HepG2 (cell line): ENCODE measurements at regions not wholly inside any gene's neighbourhood (a gene's known extent, or its start where the extent isn't known, plus 50 kb on each side); places are given as distances from the start of the nearest gene placed in this dataset.

Source experiments
- ATAC-seq: fragments of 200-7000 bp; cut with Tn5 transposase; 3 replicates; pipeline ENCODE4 v1.9.1; 2020; ENCODE audit warnings: mild to moderate bottlenecking, moderate library complexity
- BruUV-seq: library from RNA; stranded (reverse); fragments of 400-500 nt; replicated peaks from 2 replicates; lab custom pipeline; 2021; lab: Mats Ljungman, UMichigan
- CTCF ChIA-PET: fragments of 300-600 bp; formaldehyde crosslinking; extraction: SDS; loops from one replicate; lab custom pipeline; 2021; ENCODE audit warnings: low total read pairs, inconsistent platforms, low intra/inter-chr PET ratio; lab: Yijun Ruan, JAX
- POLR2A ChIA-PET: fragments of 350-600 bp; sonication (Branson Sonifier 250); formaldehyde crosslinking; loops from one replicate; lab custom pipeline; 2020; ENCODE audit warnings: antibody characterized with exemption, inconsistent platforms; lab: Yijun Ruan, JAX
- DNase-seq: peaks from one replicate; pipeline ENCODE4 v3.0.0-alpha.2; 2015; ENCODE audit warnings: low spot score
- FAIRE-seq: peaks from 3 replicates; lab custom pipeline; 2011; peaks lifted over from hg19 to GRCh38; lab: Jason Lieb, UNC
- H2AFZ ChIP-seq: one replicate; pipeline ENCODE4 v1.6.1; 2011; ENCODE audit warnings: low read length, inconsistent platforms
- H3K27ac ChIP-seq: fragments of 300-600 bp; 3 replicates; pipeline ENCODE4 v1.8.0; 2011; ENCODE audit warnings: mixed run types, mild to moderate bottlenecking, mixed read lengths, low read length, inconsistent platforms; ENCODE audit not compliant: insufficient read depth; ENCODE audit errors: extremely low read length
- H3K27me3 ChIP-seq, 2 experiments: fragments of 200-600 bp in 1 of 2; 2 replicates in 1 of 2; 3 replicates in 1 of 2; pipeline versions ENCODE4 v1.6.0 to v1.8.0; 2011; ENCODE audit warnings: low read length in 2 of 2, mild to moderate bottlenecking in 2 of 2, moderate library complexity in 2 of 2, inconsistent platforms in 1 of 2; ENCODE audit not compliant: insufficient read depth in 2 of 2, control insufficient read depth in 1 of 2
- H3K36me3 ChIP-seq, 2 experiments: fragments of 200-600 bp in 1 of 2; replicated peaks in 1 of 2; 2 replicates in 1 of 2; 3 replicates in 1 of 2; pipeline versions ENCODE4 v1.5.1 to v1.8.0; 2011; ENCODE audit warnings: low read length in 2 of 2, inconsistent platforms in 1 of 2; ENCODE audit not compliant: insufficient read depth in 2 of 2, control insufficient read depth in 1 of 2
- H3K4me1 ChIP-seq: 2 replicates; pipeline ENCODE4 v1.5.1; 2012; ENCODE audit warnings: low read length, inconsistent platforms; ENCODE audit not compliant: insufficient read depth
- H3K4me2 ChIP-seq: 2 replicates; pipeline ENCODE4 v1.6.0; 2011; ENCODE audit warnings: low read depth, low read length, inconsistent platforms
- H3K4me3 ChIP-seq, 3 experiments: fragments of 200-600 bp in 1 of 3; sonication (generic), shearing (Covaris generic) in 1 of 3; replicated peaks in 1 of 3; 2 replicates each; pipeline ENCODE4 v1.5.1; 2011 to 2016; ENCODE audit warnings: low read length in 3 of 3, inconsistent platforms in 2 of 3, low read depth in 2 of 3, mild to moderate bottlenecking in 2 of 3, control low read depth in 1 of 3, mixed read lengths in 1 of 3; ENCODE audit not compliant: insufficient read depth in 1 of 3
- H3K79me2 ChIP-seq: one replicate; pipeline ENCODE4 v1.6.1; 2011; ENCODE audit warnings: low read length, inconsistent platforms; ENCODE audit not compliant: insufficient read depth
- H3K9ac ChIP-seq: 2 replicates; pipeline ENCODE4 v1.6.0; 2011; ENCODE audit warnings: mild to moderate bottlenecking, low read depth, low read length, inconsistent platforms; ENCODE audit not compliant: insufficient read depth
- H3K9me3 ChIP-seq: 2 replicates; pipeline ENCODE4 v1.5.1; 2012; ENCODE audit warnings: mild to moderate bottlenecking, low read length
- H4K20me1 ChIP-seq: 2 replicates; pipeline ENCODE4 v1.6.0; 2011; ENCODE audit warnings: inconsistent platforms, mild to moderate bottlenecking, low read length, moderate library complexity; ENCODE audit not compliant: insufficient read depth
- ARNTL ChIP-seq: sonication (generic); formaldehyde crosslinking; IDR thresholded peaks from 2 replicates; pipeline ENCODE4 v1.4.0; 2020; ENCODE audit warnings: mild to moderate bottlenecking, missing genetic modification reagents
- BCL6 ChIP-seq: IDR thresholded peaks from 2 replicates; pipeline ENCODE4 v1.6.1; 2016; ENCODE audit warnings: missing genetic modification reagents, missing compliant biosample characterization
- CCDC6 ChIP-seq: sonication (generic); formaldehyde crosslinking; IDR thresholded peaks from 2 replicates; pipeline ENCODE4 v1.8.1; 2022; ENCODE audit warnings: mild to moderate bottlenecking, missing genetic modification reagents, moderate library complexity
- DDIT3 ChIP-seq: sonication (generic); formaldehyde crosslinking; IDR thresholded peaks from 2 replicates; pipeline ENCODE4 v1.4.0; 2020; ENCODE audit warnings: mild to moderate bottlenecking, missing genetic modification reagents
- EEA1 ChIP-seq: sonication (generic); formaldehyde crosslinking; IDR thresholded peaks from 2 replicates; pipeline ENCODE4 v1.5.1; 2020; ENCODE audit warnings: mild to moderate bottlenecking, missing genetic modification reagents, borderline replicate concordance
- FOXA3 ChIP-seq: IDR thresholded peaks from 2 replicates; pipeline ENCODE4 v1.6.1; 2016; ENCODE audit warnings: missing genetic modification reagents, missing compliant biosample characterization
- FOXO1 ChIP-seq: sonication (generic); formaldehyde crosslinking; IDR thresholded peaks from 2 replicates; pipeline ENCODE4 v1.4.0; 2020; ENCODE audit warnings: missing genetic modification reagents
- KAT8 ChIP-seq: IDR thresholded peaks from 2 replicates; pipeline ENCODE4 v1.6.1; 2016; ENCODE audit warnings: missing genetic modification reagents, missing compliant biosample characterization
- KDM2A ChIP-seq: sonication (generic); formaldehyde crosslinking; IDR thresholded peaks from 2 replicates; pipeline ENCODE4 v1.4.0; 2020; ENCODE audit warnings: low read depth, missing genetic modification reagents, borderline replicate concordance
- MAFF ChIP-seq: IDR thresholded peaks from 2 replicates; pipeline ENCODE4 v1.6.1; 2011; ENCODE audit warnings: low read depth, low read length, improper control_type of control experiment
- NCOR1 ChIP-seq: fragments of 200-600 bp; sonication (generic); IDR thresholded peaks from 2 replicates; pipeline ENCODE4 v1.7.0; 2017; ENCODE audit warnings: antibody characterized with exemption, low read length, borderline replicate concordance
- RBM22 ChIP-seq: fragments of 200-400 bp; formaldehyde crosslinking; optimal IDR thresholded peaks from 2 replicates; pipeline ENCODE3; 2017; ENCODE audit warnings: mild to moderate bottlenecking, low read length, moderate library complexity
- RCOR2 ChIP-seq: IDR thresholded peaks from 2 replicates; pipeline ENCODE4 v1.6.1; 2016; ENCODE audit warnings: missing biosample characterization, missing genetic modification reagents
- SKI ChIP-seq: fragments of 450-650 bp; IDR thresholded peaks from one replicate; pipeline ENCODE4 v1.6.1; 2018; ENCODE audit warnings: mild to moderate bottlenecking; ENCODE audit not compliant: partially characterized antibody
- SMAD3 ChIP-seq: sonication (generic); formaldehyde crosslinking; IDR thresholded peaks from 2 replicates; pipeline ENCODE4 v1.4.0; 2020; ENCODE audit warnings: missing genetic modification reagents
- TBL1XR1 ChIP-seq: fragments of 150-350 bp; IDR thresholded peaks from 2 replicates; pipeline ENCODE4 v1.6.1; 2014; ENCODE audit warnings: borderline replicate concordance, low read length; ENCODE audit not compliant: partially characterized antibody
- TFAP4 ChIP-seq: sonication (generic); IDR thresholded peaks from 2 replicates; pipeline ENCODE4 v1.6.1; 2016; ENCODE audit warnings: low read depth, borderline replicate concordance
- TFE3 ChIP-seq: IDR thresholded peaks from 2 replicates; pipeline ENCODE4 v1.6.1; 2016
- THAP11 ChIP-seq: IDR thresholded peaks from 2 replicates; pipeline ENCODE4 v1.6.1; 2016; ENCODE audit warnings: missing biosample characterization, missing genetic modification reagents
- ZKSCAN5 ChIP-seq: sonication (generic); formaldehyde crosslinking; IDR thresholded peaks from 2 replicates; pipeline ENCODE4 v1.5.1; 2020; ENCODE audit warnings: mild to moderate bottlenecking, missing genetic modification reagents
- ZNF264 ChIP-seq: sonication (generic); formaldehyde crosslinking; IDR thresholded peaks from 2 replicates; pipeline ENCODE4 v1.4.0; 2020; ENCODE audit warnings: missing genetic modification reagents
- ZNF292 ChIP-seq: sonication (generic); formaldehyde crosslinking; IDR thresholded peaks from 2 replicates; pipeline ENCODE4 v1.8.1; 2022; ENCODE audit warnings: mild to moderate bottlenecking, low read depth, missing genetic modification reagents, borderline replicate concordance
- ZNF326 ChIP-seq: sonication (generic); formaldehyde crosslinking; IDR thresholded peaks from 2 replicates; pipeline ENCODE4 v1.4.0; 2020; ENCODE audit warnings: missing genetic modification reagents, borderline replicate concordance
- ZSCAN21 ChIP-seq: sonication (generic); formaldehyde crosslinking; IDR thresholded peaks from 2 replicates; pipeline ENCODE4 v1.8.0; 2022; ENCODE audit warnings: mild to moderate bottlenecking, missing genetic modification reagents, moderate library complexity, borderline replicate concordance
- WGBS: methylation state at CpG from one replicate; pipeline ENCODE4 v1.1.6; 2017; ENCODE audit warnings: low lambda C conversion rate; 5-methylcytosine and 5-hydroxymethylcytosine counted together
- in situ Hi-C: cut with HindIII; loops from 2 replicates; pipeline ENCODE4 v1.10.0; 2017; ENCODE audit warnings: low pct_unique_long_range_greater_than_20kb; ENCODE audit not compliant: extremely low pct_ligation_motif_present
- intact Hi-C: fragments of 100-400 bp; cut with micrococcal nuclease; formaldehyde crosslinking; loops from one replicate; pipeline ENCODE4 v1.10.0; 2022; ENCODE audit not compliant: unreplicated experiment

- POLR2A ChIA-PET: interaction anchor here (0.8 to 1.7 kb wide), 2 partner anchors 41 to 117 kb away, joined by 3 to 15 read pairs; no protein-coding TSS in a partner anchor
- intact Hi-C loops (loop anchor here (1.0 to 2.0 kb wide), 2 partner anchors 40 to 50 kb away; no protein-coding TSS in a partner anchor), in situ Hi-C loops (no loop called here)
- Histone ChIP-seq H3K4me2 (peak overlapping the region; percentile 45), H3K9ac (peak overlapping the region; percentile 52), H3K36me3 (no peaks in the 10 kb centered on the region), H3K79me2 (no peaks in the 10 kb centered on the region), H2AFZ (no peak overlapping the region), H3K27me3 (no peaks in the 10 kb centered on the region), H3K9me3 (no peaks in the 10 kb centered on the region), H4K20me1 (no peaks in the 10 kb centered on the region), H3K4me1 (peaks cover 66% of the 10 kb centered on the region), H3K4me3 (peak overlapping the region in 2 of 3 experiments; percentile 24 to 28; a peak in 2 of 6 replicates), H3K27ac (peak overlapping the region; percentile 79)
- FAIRE-seq (peak; percentile 87), ATAC-seq (peak; percentile 96), DNase-seq (peak; percentile 90)
- CTCF ChIA-PET: no interaction called here
- WGBS: under 1% methylated on average over 12 of the region's 12 CpGs
- no TSS peak for BruUV-seq
- peak; percentile 62; the same call in 1 of the 2 replicates for TF ChIP-seq TFE3 (CRISPR knock-in tag)
- peak; percentile 50; the same call in 1 of the 2 replicates for TF ChIP-seq ZKSCAN5 (CRISPR knock-in tag)
- 0 out of 2 replicates have a peak, but pooled peaks have one; percentile 24 for TF ChIP-seq ARNTL (CRISPR knock-in tag)
- TF ChIP-seq ZNF326 (CRISPR knock-in tag): no peak
- 0 out of 2 replicates have a peak, but pooled peaks have one; percentile 30 for TF ChIP-seq THAP11 (CRISPR knock-in tag)
- peak; percentile 66 for TF ChIP-seq RCOR2 (CRISPR knock-in tag)
- peak; percentile 70; the same call in 1 of the 2 replicates for TF ChIP-seq SMAD3 (CRISPR knock-in tag)
- no peak for TF ChIP-seq ZNF264
- peak; percentile 95 for TF ChIP-seq FOXA3 (CRISPR knock-in tag)
- peak; percentile 17; the same call in 1 of the 2 replicates for TF ChIP-seq TFAP4
- TF ChIP-seq CCDC6 (CRISPR knock-in tag): no peak
- peak; percentile 87 for TF ChIP-seq BCL6
- peak; percentile 47; the same call in 1 of the 2 replicates for TF ChIP-seq FOXO1
- peak; percentile 59; the same call in 1 of the 2 replicates for TF ChIP-seq ZNF292 (CRISPR knock-in tag)
- 0 out of 2 replicates have a peak, but pooled peaks have one; percentile 31 for TF ChIP-seq NCOR1
- TF ChIP-seq DDIT3 (CRISPR knock-in tag): no peak
- TF ChIP-seq SKI: peak; percentile 14
- TF ChIP-seq ZSCAN21 (CRISPR knock-in tag): no peak
- no peak for TF ChIP-seq TBL1XR1
- TF ChIP-seq EEA1 (CRISPR knock-in tag): no peak
- TF ChIP-seq KDM2A (CRISPR knock-in tag): no peak
- TF ChIP-seq MAFF: no peak
- TF ChIP-seq KAT8 (CRISPR knock-in tag): peak; percentile 53; the same call in 1 of the 2 replicates
- no peak for TF ChIP-seq RBM22
Measured at GRCh38 chrX:20320461-20321159, 53.9 kb upstream of the RPS6KA3 start.
